OCI-LY1 (cell line): ENCODE measurements at regions not wholly inside any gene's neighbourhood (a gene's known extent, or its start where the extent isn't known, plus 50 kb on each side); places are given as distances from the start of the nearest gene placed in this dataset.

Experiments
- H2AFZ ChIP-seq: fragments of 200-600 bp; sonication (generic), shearing (Covaris generic); 2 replicates; pipeline ENCODE4 v1.6.0; 2014; ENCODE audit warnings: antibody characterized with exemption, mild to moderate bottlenecking, low read length
- H3F3A ChIP-seq: fragments of 200-600 bp; sonication (generic), shearing (Covaris generic); 2 replicates; pipeline ENCODE4 v1.6.0; 2014; ENCODE audit warnings: mild to moderate bottlenecking, antibody characterized with exemption, low read length, moderate library complexity; ENCODE audit not compliant: insufficient read depth
- H3K27ac ChIP-seq: fragments of 200-600 bp; sonication (generic); 2 replicates; pipeline ENCODE4 v1.5.1; 2014; ENCODE audit warnings: low read length, mixed run types, mild to moderate bottlenecking, low read depth; ENCODE audit not compliant: poor library complexity, severe bottlenecking
- H3K27me3 ChIP-seq: fragments of 200-600 bp; sonication (generic); 2 replicates; pipeline ENCODE4 v1.6.0; 2014; ENCODE audit warnings: antibody characterized with exemption, mild to moderate bottlenecking, low read length, moderate library complexity; ENCODE audit not compliant: insufficient read depth
- H3K36me3 ChIP-seq: fragments of 200-600 bp; sonication (generic); 2 replicates; pipeline ENCODE4 v1.6.1; 2014; ENCODE audit warnings: mild to moderate bottlenecking, antibody characterized with exemption, low read length, moderate library complexity, mixed read lengths; ENCODE audit not compliant: insufficient read depth
- H3K4me1 ChIP-seq: fragments of 200-600 bp; sonication (generic); 2 replicates; pipeline ENCODE4 v1.5.1; 2014; ENCODE audit warnings: mild to moderate bottlenecking, low read length, moderate library complexity; ENCODE audit not compliant: insufficient read depth, severe bottlenecking
- H3K4me2 ChIP-seq: fragments of 200-600 bp; sonication (generic), shearing (Covaris generic); 2 replicates; pipeline ENCODE4 v1.6.1; 2014; ENCODE audit warnings: low read length
- H3K4me3 ChIP-seq: fragments of 200-600 bp; sonication (generic); 2 replicates; pipeline ENCODE4 v1.5.1; 2014; ENCODE audit warnings: low read length, low read depth, mild to moderate bottlenecking, mixed read lengths; ENCODE audit not compliant: poor library complexity, severe bottlenecking
- H3K79me2 ChIP-seq: fragments of 200-600 bp; shearing (Covaris generic); 2 replicates; pipeline ENCODE4 v1.6.1; 2016; ENCODE audit warnings: mixed run types, low read length, mixed read lengths; ENCODE audit not compliant: insufficient read depth
- H3K9ac ChIP-seq: fragments of 200-600 bp; sonication (generic), shearing (Covaris generic); 2 replicates; pipeline ENCODE4 v1.6.1; 2014; ENCODE audit warnings: mild to moderate bottlenecking, low read length, mixed read lengths
- H3K9me2 ChIP-seq: fragments of 200-600 bp; sonication (generic), shearing (Covaris generic); 2 replicates; pipeline ENCODE4 v1.6.1; 2014; ENCODE audit warnings: low read depth, mild to moderate bottlenecking, low read length, mixed read lengths
- H3K9me3 ChIP-seq: fragments of 200-600 bp; shearing (Covaris generic); 2 replicates; pipeline ENCODE4 v1.6.1; 2014; ENCODE audit warnings: low read length, mixed read lengths
- H4K20me1 ChIP-seq: fragments of 200-600 bp; sonication (generic), shearing (Covaris generic); 2 replicates; pipeline ENCODE4 v1.6.0; 2016; ENCODE audit warnings: mild to moderate bottlenecking, low read length; ENCODE audit not compliant: insufficient read depth
- EZH2 ChIP-seq: fragments of 200-600 bp; sonication (generic), shearing (Covaris generic); IDR thresholded peaks from 2 replicates; pipeline ENCODE4 v1.8.0; 2017; ENCODE audit warnings: borderline replicate concordance, mixed run types, mild to moderate bottlenecking, antibody characterized with exemption, low read length, moderate library complexity, mixed read lengths
- TF ChIP-seq, protein P1 (sequence below): fragments of 200-600 bp; sonication (generic), shearing (Covaris generic); IDR thresholded peaks from 2 replicates; pipeline ENCODE4 v1.5.1; 2017; ENCODE audit warnings: mild to moderate bottlenecking, antibody characterized with exemption, low read length, moderate library complexity, mixed read lengths

DNA sequence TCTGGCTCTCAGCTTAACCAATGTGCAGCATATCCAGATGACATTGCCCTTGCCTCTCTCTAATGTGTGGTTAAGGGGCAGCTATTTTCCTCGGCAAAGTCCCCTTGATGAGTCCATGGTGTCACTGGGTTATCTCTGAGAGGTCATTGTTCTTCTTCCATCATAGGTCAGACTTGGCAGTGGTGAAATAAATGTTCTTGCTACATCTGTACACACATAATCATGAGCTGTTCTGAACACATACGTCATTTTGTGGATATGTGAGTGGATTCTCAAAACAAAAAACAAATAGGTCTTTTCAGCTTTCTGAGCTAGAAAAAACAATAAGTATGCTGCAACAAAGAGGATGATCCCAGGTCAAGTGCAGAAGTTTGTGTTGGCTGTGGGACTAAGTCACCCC is 134.7 kb upstream of the PTPN3 start:
- no peak for TF ChIP-seq EZH2
- TF ChIP-seq, protein P1, sequence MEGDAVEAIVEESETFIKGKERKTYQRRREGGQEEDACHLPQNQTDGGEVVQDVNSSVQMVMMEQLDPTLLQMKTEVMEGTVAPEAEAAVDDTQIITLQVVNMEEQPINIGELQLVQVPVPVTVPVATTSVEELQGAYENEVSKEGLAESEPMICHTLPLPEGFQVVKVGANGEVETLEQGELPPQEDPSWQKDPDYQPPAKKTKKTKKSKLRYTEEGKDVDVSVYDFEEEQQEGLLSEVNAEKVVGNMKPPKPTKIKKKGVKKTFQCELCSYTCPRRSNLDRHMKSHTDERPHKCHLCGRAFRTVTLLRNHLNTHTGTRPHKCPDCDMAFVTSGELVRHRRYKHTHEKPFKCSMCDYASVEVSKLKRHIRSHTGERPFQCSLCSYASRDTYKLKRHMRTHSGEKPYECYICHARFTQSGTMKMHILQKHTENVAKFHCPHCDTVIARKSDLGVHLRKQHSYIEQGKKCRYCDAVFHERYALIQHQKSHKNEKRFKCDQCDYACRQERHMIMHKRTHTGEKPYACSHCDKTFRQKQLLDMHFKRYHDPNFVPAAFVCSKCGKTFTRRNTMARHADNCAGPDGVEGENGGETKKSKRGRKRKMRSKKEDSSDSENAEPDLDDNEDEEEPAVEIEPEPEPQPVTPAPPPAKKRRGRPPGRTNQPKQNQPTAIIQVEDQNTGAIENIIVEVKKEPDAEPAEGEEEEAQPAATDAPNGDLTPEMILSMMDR, result no peak
- Histone ChIP-seq H3K9me2 (no peaks in the 10 kb centered on the region), H3K4me1 (no peaks in the 10 kb centered on the region), H3K36me3 (no peaks in the 10 kb centered on the region), H3K27ac (no peak overlapping the region), H3K9me3 (no peaks in the 10 kb centered on the region), H4K20me1 (no peaks in the 10 kb centered on the region), H3K9ac (no peak overlapping the region), H2AFZ (no peak overlapping the region), H3K27me3 (no peaks in the 10 kb centered on the region), H3F3A (no peaks in the 10 kb centered on the region), H3K4me2 (no peak overlapping the region), H3K4me3 (no peak overlapping the region), H3K79me2 (no peaks in the 10 kb centered on the region)

DNA sequence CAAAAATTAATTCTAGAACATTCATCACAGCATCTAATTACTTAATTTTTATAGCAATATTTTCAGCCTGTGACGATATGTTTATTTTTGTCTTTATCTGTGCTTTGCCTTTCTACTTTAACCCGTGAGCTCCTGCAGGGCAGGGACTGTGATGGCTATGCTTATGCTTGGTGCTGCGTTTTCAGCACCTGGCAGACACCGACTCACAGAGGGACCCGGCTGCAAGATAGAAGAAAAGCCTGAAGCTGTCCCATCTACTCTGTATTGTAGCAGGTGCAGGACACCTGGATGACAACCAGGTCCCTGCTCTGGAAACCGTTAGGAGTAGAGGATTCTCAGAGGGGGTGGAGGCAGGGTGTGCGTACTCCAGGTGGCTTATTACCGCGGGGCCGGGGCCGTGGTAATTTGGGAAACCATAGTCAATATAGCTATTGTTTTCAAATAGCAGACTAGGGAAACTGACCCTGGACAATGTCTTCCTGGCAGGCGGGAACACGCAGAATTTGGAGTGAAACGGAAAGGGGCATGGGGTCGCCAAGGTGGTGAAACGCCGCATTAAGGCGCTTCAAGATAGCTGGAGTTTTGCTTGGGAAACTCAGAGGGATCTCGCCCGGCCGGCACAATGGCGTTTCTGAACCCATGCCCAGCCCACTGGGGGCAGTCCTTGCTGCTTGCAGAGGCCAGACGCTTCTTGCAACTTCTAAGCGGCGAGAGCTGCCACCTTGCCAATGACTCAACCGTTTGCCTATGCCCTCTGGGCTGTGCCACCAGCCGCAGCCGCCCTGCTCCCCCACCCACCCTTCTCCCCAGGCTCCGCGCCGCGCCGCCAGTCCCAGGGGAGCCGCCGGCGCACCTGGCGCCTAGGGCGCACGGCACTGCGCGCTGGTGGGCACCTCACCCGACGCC is 140.1 kb upstream of the PALM2AKAP2 start:
- Histone ChIP-seq H4K20me1 (no peaks in the 10 kb centered on the region), H3K9me2 (no peaks in the 10 kb centered on the region), H2AFZ (no peak overlapping the region), H3K4me3 (no peak overlapping the region), H3K4me2 (no peak overlapping the region), H3K79me2 (no peaks in the 10 kb centered on the region), H3K4me1 (no peaks in the 10 kb centered on the region), H3K9me3 (no peaks in the 10 kb centered on the region), H3F3A (no peaks in the 10 kb centered on the region), H3K27ac (no peak overlapping the region), H3K36me3 (no peaks in the 10 kb centered on the region), H3K9ac (no peak overlapping the region), H3K27me3 (no peaks in the 10 kb centered on the region)
- TF ChIP-seq, protein P1, result no peak
- no peak for TF ChIP-seq EZH2

DNA sequence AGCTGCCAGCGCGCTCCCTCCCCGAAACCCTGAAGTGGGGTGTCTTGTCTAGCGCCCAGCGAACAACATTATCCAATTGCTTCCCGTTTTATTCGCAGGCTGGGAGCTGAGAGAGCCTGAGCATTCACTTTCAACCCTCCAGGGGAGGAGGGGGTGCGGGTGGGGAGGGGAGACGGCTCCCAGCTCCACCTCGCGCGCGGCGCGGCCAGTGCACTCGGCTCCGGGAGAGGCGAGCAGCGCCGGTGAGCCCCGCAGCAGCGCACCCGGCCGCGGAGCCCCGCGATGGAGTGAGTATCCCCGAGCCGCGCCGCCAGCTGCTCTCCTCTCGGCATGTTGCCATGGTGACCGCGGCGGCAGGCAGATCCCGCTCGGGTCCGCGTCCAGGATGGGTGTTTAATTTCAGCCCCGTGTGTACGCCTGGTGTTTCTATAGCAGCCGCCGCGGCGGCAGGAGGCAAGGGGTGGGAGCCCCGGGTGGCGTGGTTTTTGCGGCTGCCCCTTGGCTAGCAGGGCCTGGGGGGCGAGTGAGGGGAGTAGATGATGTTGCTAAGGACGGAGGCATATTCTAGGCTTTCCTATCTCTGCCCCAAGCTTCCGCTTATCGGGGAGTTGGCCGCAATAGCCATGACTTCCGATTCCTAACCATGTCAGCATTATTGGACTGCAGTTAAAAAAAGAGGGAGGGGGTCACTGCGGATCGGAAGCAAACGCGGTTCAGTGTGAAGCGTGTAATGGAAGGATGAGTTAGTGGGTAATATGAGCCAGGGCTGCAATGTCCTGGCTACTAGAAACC is 139.2 kb upstream of the PALM2AKAP2 start:
- Histone ChIP-seq H3K27ac (no peak overlapping the region), H3K4me2 (no peak overlapping the region), H3K9me2 (no peaks in the 10 kb centered on the region), H3K4me3 (no peak overlapping the region), H3K9me3 (no peaks in the 10 kb centered on the region), H2AFZ (no peak overlapping the region), H3K4me1 (no peaks in the 10 kb centered on the region), H3K36me3 (no peaks in the 10 kb centered on the region), H3K27me3 (no peaks in the 10 kb centered on the region), H3K9ac (no peak overlapping the region), H3F3A (no peaks in the 10 kb centered on the region), H3K79me2 (no peaks in the 10 kb centered on the region), H4K20me1 (no peaks in the 10 kb centered on the region)
- TF ChIP-seq, protein P1, result no peak
- no peak for TF ChIP-seq EZH2
